Mesendoderm (in vitro differentiated cells): ENCODE measurements at regions not wholly inside any gene's neighbourhood (a gene's known extent, or its start where the extent isn't known, plus 50 kb on each side); places are given as distances from the start of the nearest gene placed in this dataset.

Source experiments
- DNase-seq: peaks from one replicate; pipeline ENCODE4 v3.0.0; 2013
- H2AK5ac ChIP-seq: 2 replicates; pipeline ENCODE4 v1.6.1; 2013; ENCODE audit warnings: low read length, inconsistent platforms
- H2BK120ac ChIP-seq: 2 replicates; pipeline ENCODE4 v1.6.1; 2013; ENCODE audit warnings: low read depth, mild to moderate bottlenecking, low read length, moderate library complexity, mixed read lengths
- H2BK15ac ChIP-seq: replicated peaks from 2 replicates; pipeline ENCODE4 v1.6.1; 2013; ENCODE audit warnings: low read depth, mild to moderate bottlenecking, moderate library complexity
- H2BK5ac ChIP-seq: 2 replicates; pipeline ENCODE4 v1.6.1; 2013; ENCODE audit warnings: low read length, inconsistent platforms
- H3K18ac ChIP-seq: 2 replicates; pipeline ENCODE4 v1.6.1; 2013; ENCODE audit warnings: mild to moderate bottlenecking, low read length, mixed read lengths
- H3K23ac ChIP-seq: one replicate; pipeline ENCODE4 v1.6.1; 2013; ENCODE audit warnings: low read length
- H3K27ac ChIP-seq: 2 replicates; pipeline ENCODE4 v1.5.1; 2013; ENCODE audit warnings: low read depth, mild to moderate bottlenecking, inconsistent platforms, low read length, moderate library complexity
- H3K27me3 ChIP-seq: 2 replicates; pipeline ENCODE4 v1.6.1; 2013; ENCODE audit warnings: low read length, control low read depth, mild to moderate bottlenecking, inconsistent platforms; ENCODE audit not compliant: insufficient read depth, poor library complexity
- H3K36me3 ChIP-seq: 2 replicates; pipeline ENCODE4 v1.6.1; 2013; ENCODE audit warnings: low read length, inconsistent platforms; ENCODE audit not compliant: control insufficient read depth, insufficient read depth
- H3K4ac ChIP-seq: one replicate; pipeline ENCODE4 v1.6.1; 2013; ENCODE audit warnings: low read depth, mild to moderate bottlenecking, low read length, moderate library complexity
- H3K4me1 ChIP-seq: 2 replicates; pipeline ENCODE4 v1.6.1; 2013; ENCODE audit warnings: low read depth, low read length, inconsistent platforms; ENCODE audit not compliant: control insufficient read depth
- H3K4me2 ChIP-seq: 2 replicates; pipeline ENCODE4 v1.6.1; 2013; ENCODE audit warnings: low read length
- H3K4me3 ChIP-seq: 2 replicates; pipeline ENCODE4 v1.5.1; 2013; ENCODE audit warnings: mild to moderate bottlenecking, low read length
- H3K56ac ChIP-seq: one replicate; pipeline ENCODE4 v1.6.1; 2013; ENCODE audit warnings: low read length
- H3K79me1 ChIP-seq: 2 replicates; pipeline ENCODE4 v1.6.1; 2013; ENCODE audit warnings: low read length, inconsistent platforms
- H3K79me2 ChIP-seq: 2 replicates; pipeline ENCODE4 v1.6.1; 2013; ENCODE audit warnings: mild to moderate bottlenecking, low read length; ENCODE audit not compliant: control insufficient read depth, insufficient read depth
- H3K9ac ChIP-seq: 2 replicates; pipeline ENCODE4 v1.6.1; 2013; ENCODE audit warnings: low read length, inconsistent platforms
- H4K5ac ChIP-seq: one replicate; pipeline ENCODE4 v1.6.1; 2013; ENCODE audit warnings: low read length
- H4K8ac ChIP-seq: one replicate; pipeline ENCODE4 v1.6.1; 2013; ENCODE audit warnings: low read depth, mild to moderate bottlenecking, control low read depth, low read length, moderate library complexity
- WGBS: extraction: QIAGEN DNeasy Blood & Tissue Kit; methylation state at CpG from one replicate; pipeline ENCODE4 v1.1.7; 2013; ENCODE audit warnings: low lambda C conversion rate, missing lambda C conversion rate; ENCODE audit not compliant: insufficient coverage; ENCODE audit errors: extremely low coverage; 5-methylcytosine and 5-hydroxymethylcytosine counted together

GRCh38 chr20:60913298-60913697 is 338.8 kb upstream of the CDH4 start:
- Histone ChIP-seq H3K36me3 (no peaks in the 10 kb centered on the region), H4K8ac (no peak overlapping the region), H3K4me2 (no peak overlapping the region), H2AK5ac (no peak overlapping the region), H3K27me3 (no peaks in the 10 kb centered on the region), H3K79me2 (no peaks in the 10 kb centered on the region), H3K9ac (no peak overlapping the region), H3K4ac (no peak overlapping the region), H3K23ac (no peak overlapping the region), H3K79me1 (no peaks in the 10 kb centered on the region), H2BK5ac (no peak overlapping the region), H2BK15ac (no peak overlapping the region), H3K4me3 (no peak overlapping the region), H3K4me1 (no peaks in the 10 kb centered on the region), H3K18ac (no peak overlapping the region), H3K56ac (no peak overlapping the region), H4K5ac (no peak overlapping the region), H3K27ac (no peak overlapping the region), H2BK120ac (no peak overlapping the region)
- no peak for DNase-seq
- no CpG with 5 or more reads among the region's 4 CpGs for WGBS

- Histone ChIP-seq H3K4me1 (no peaks in the 10 kb centered on the region), H3K4me3 (no peak overlapping the region), H3K56ac (no peak overlapping the region), H2BK15ac (no peak overlapping the region), H3K4ac (no peak overlapping the region), H2AK5ac (no peak overlapping the region), H3K36me3 (no peaks in the 10 kb centered on the region), H3K79me2 (no peaks in the 10 kb centered on the region), H3K9ac (no peak overlapping the region), H2BK5ac (no peak overlapping the region), H3K79me1 (no peaks in the 10 kb centered on the region), H4K8ac (no peak overlapping the region), H3K27me3 (no peaks in the 10 kb centered on the region), H3K27ac (no peak overlapping the region), H4K5ac (no peak overlapping the region), H3K23ac (no peak overlapping the region), H3K4me2 (no peak overlapping the region), H3K18ac (no peak overlapping the region), H2BK120ac (no peak overlapping the region)
- no CpG with 5 or more reads among the region's 7 CpGs for WGBS
- DNase-seq, result peak; percentile 7
Measured at GRCh38 chr20:60921022-60921622, 330.9 kb upstream of the CDH4 start.

GRCh38 chr20:60926831-60927230 is 325.2 kb upstream of the CDH4 start:
- DNase-seq, result no peak
- H3K23ac ChIP-seq, result no peak overlapping the region
- no peaks in the 10 kb centered on the region for H3K36me3 ChIP-seq
- no peaks in the 10 kb centered on the region for H3K4me1 ChIP-seq
- H3K27ac ChIP-seq, result no peak overlapping the region
- H2BK5ac ChIP-seq, result no peak overlapping the region
- H3K79me2 ChIP-seq, result no peaks in the 10 kb centered on the region
- H2BK120ac ChIP-seq, result no peak overlapping the region
- no peak overlapping the region for H3K4me3 ChIP-seq
- no peak overlapping the region for H3K56ac ChIP-seq
- WGBS, result no CpG with 5 or more reads among the region's 4 CpGs
- H4K8ac ChIP-seq, result no peak overlapping the region
- H3K4ac ChIP-seq, result no peak overlapping the region
- H3K79me1 ChIP-seq, result no peaks in the 10 kb centered on the region
- no peak overlapping the region for H3K9ac ChIP-seq
- no peak overlapping the region for H3K18ac ChIP-seq
- H3K27me3 ChIP-seq, result no peaks in the 10 kb centered on the region
- no peak overlapping the region for H4K5ac ChIP-seq
- H3K4me2 ChIP-seq, result no peak overlapping the region
- no peak overlapping the region for H2BK15ac ChIP-seq
- H2AK5ac ChIP-seq, result no peak overlapping the region

- Histone ChIP-seq H3K4me1 (no peaks in the 10 kb centered on the region), H2AK5ac (no peak overlapping the region), H3K56ac (no peak overlapping the region), H3K9ac (no peak overlapping the region), H2BK15ac (no peak overlapping the region), H4K5ac (no peak overlapping the region), H3K4me2 (no peak overlapping the region), H3K27ac (no peak overlapping the region), H3K4me3 (no peak overlapping the region), H3K4ac (no peak overlapping the region), H3K23ac (no peak overlapping the region), H3K79me1 (no peaks in the 10 kb centered on the region), H2BK5ac (no peak overlapping the region), H3K79me2 (no peaks in the 10 kb centered on the region), H2BK120ac (no peak overlapping the region), H3K27me3 (no peaks in the 10 kb centered on the region), H3K36me3 (no peaks in the 10 kb centered on the region), H3K18ac (no peak overlapping the region), H4K8ac (no peak overlapping the region)
- no CpG with 5 or more reads among the region's 1 CpG for WGBS
- no peak for DNase-seq
Measured at GRCh38 chr20:60928341-60928740, 323.7 kb upstream of the CDH4 start.

- H3K27ac ChIP-seq, result no peak overlapping the region
- no peak overlapping the region for H3K4me2 ChIP-seq
- no peak overlapping the region for H2BK15ac ChIP-seq
- H3K27me3 ChIP-seq, result no peaks in the 10 kb centered on the region
- H3K4me3 ChIP-seq, result no peak overlapping the region
- no peak for DNase-seq
- no peak overlapping the region for H2BK120ac ChIP-seq
- no peak overlapping the region for H3K56ac ChIP-seq
- no peak overlapping the region for H2BK5ac ChIP-seq
- H3K79me2 ChIP-seq, result no peaks in the 10 kb centered on the region
- no peak overlapping the region for H4K5ac ChIP-seq
- no peak overlapping the region for H3K23ac ChIP-seq
- no peaks in the 10 kb centered on the region for H3K79me1 ChIP-seq
- H3K36me3 ChIP-seq, result no peaks in the 10 kb centered on the region
- H4K8ac ChIP-seq, result no peak overlapping the region
- H2AK5ac ChIP-seq, result no peak overlapping the region
- no peak overlapping the region for H3K4ac ChIP-seq
- WGBS, result no CpG with 5 or more reads among the region's 15 CpGs
- H3K4me1 ChIP-seq, result no peaks in the 10 kb centered on the region
- H3K18ac ChIP-seq, result no peak overlapping the region
- no peak overlapping the region for H3K9ac ChIP-seq
Measured at GRCh38 chr20:60930023-60930790, 321.9 kb upstream of the CDH4 start.
